GM18498 (cell line): ENCODE measurements at regions not wholly inside any gene's neighbourhood (a gene's known extent, or its start where the extent isn't known, plus 50 kb on each side); places are given as distances from the start of the nearest gene placed in this dataset.

Experiments
- ATAC-seq: cut with Tn5 transposase; IDR thresholded peaks from one replicate; pipeline ENCODE4 v1.9.1; 2021; ENCODE audit warnings: mild to moderate bottlenecking, moderate library complexity; ENCODE audit not compliant: unreplicated experiment

DNA sequence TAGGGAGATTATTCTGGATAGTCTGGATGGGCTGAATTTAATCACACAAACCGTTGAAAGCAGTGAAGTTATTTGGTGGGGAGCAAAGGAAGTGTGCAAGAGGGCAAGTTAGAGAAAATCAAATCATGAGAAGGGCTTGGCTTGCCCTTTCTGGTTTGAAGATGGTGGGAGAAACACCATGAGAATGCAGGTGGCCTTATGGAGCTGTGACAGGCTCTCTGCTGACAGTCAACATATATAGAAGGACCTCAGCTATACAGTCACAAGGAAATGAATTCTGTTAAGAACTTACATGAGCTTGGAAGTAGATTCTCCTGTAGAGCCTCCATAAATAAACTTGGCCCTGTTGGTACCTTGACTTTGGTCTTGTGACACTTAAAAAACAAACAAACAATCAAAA is 72.3 kb downstream of the GMNC start:
- ATAC-seq: no peak

DNA sequence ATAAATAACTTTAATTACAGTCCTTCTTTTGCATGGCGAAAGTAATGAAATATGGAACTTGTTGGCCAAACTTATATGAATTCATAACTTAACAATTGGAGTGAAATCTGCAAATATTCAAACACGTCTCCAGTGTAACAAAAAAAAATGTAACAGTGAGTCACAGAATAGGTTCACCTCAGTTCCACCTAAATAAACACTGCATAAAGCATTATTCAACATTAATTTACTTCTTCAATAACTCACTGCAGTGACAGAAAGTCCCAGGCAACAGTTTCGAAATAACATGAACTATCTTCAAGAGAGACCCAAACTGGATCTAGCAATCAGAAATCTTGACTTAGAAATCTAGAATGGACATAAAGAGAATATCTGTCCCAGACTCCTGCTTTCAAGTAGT is 75.6 kb downstream of the GMNC start:
- no peak for ATAC-seq

DNA sequence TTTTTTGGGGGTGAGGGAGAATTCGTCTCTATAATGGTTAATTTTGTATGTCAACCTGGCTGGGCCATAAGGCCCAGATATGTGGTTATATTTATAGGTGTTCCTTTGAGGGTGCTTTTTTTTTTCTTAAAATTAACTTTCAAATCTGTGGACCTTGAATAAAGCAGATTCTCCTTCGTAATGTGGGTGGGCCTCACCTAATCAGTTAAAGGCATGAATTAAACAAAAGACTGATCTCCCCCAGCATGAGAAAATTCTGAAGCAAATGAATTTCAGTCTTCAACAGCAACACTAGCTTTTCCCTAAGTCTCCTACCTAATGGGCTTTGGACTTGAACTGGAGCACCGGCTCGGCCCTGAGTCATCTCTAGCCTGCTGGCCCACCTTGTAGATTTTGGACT is 77.4 kb downstream of the GMNC start:
- no peak for ATAC-seq

DNA sequence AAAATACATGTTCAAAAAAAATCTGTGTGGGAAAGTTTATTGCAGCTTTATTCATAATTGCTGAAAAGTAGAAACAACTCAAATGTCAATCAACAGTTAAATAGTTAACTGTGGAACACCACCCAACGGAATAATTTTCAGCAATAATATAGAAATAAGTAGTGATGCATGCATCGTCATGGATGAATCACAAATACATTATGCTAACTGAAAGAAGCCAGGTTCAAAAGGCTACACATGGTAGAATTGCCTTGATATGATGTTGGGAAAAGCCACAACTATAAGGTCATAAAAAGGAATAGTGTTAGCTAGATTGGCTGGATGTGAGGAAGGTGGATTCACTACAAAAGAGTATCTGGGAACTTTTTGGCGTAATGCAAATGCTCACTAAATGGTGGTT is 82.0 kb downstream of the GMNC start:
- ATAC-seq: no peak

DNA sequence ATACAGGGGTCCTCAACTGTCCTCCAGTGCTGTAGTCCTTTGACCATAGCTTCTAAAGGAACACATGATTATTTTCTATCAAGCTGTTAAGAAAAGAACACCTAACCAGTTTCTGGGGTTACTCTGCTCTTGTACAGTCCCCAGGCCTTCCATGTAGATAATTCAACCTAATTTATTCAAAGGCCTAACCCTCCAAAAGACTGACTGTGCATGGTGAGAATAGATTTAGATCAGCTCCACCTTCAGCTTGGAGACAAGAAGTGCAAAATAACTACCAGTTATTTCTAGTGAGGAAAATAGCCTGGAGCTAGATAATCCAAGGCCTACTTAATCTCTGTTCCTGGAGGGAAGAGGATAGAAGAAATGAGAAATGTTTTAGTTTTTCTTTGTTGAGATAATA is 87.9 kb downstream of the GMNC start:
- ATAC-seq: no peak

DNA sequence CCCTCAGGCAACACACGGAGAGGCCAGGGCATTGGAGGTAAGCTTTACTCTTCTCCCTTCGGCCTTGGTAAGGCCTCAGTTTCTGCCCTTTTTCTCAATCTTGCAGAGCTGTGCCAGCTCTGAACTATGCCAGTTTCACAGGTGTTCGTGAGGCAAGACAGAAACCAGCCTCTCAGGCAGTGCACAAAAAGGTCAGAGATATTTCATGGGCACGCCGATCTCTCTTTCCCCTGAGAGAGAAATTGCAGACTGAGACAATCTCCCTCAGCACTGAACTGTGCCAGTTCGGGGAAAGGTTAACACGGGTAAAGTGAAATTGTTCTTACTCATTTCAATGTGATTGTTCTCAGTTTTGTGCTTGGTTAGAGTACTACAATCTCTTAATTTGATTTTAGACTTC is 88.5 kb downstream of the GMNC start:
- ATAC-seq: no peak

DNA sequence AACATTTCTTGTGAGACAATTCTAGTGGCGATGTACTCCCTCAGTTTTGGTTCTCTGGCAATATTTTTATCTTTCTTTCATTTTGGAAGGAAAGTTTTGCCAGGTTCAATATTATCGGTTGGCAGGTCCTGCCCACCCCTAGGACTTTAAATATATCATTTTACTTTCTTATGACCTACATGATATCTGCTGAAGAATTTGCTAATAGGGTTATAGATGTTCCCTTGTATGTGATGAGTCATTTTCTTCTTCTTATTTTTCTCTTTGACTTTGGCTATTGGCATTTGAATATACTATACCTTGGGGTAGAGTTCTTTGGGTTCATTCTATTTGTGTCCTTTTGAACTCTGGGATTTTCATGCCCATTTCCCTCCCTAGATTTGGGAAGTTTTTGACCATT is 89.7 kb downstream of the GMNC start:
- no peak for ATAC-seq

DNA sequence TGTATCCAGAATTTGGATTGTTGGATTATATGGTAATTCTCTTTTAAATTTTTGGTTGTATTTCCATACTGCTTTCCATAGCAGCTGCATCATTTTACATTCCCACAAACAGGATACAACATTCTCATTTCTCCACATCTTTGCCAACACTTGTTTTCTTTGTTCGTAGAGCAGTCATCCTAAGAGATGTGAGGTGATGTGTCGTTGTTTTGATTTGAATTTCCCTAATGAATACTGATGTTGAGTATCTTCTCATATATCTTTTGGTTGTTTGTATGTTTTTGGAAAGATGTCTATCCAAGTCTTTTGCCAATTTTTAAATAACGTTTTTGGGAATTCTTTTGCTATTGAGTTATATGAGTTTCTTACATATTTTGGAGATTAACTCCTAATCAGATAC is 93.6 kb downstream of the GMNC start:
- ATAC-seq: no peak

DNA sequence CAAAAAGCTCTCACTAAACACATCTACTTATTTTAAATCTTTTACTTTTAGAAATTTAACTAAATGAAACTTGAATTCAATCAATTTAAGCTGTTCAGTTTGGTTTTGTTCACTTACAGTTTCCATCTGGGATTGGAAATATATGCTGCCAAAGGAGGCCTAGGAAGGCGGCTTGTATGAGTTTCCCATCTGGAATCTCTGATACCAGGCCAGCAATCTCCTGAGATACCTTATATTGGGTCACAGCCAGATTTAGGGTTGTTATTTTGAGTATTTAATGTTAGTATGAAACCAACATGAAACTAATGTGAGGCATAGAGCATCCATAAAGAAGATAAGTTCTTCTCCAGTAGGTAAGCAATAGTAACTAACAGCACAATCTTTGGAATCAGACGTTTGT is 94.6 kb downstream of the GMNC start:
- no peak for ATAC-seq

DNA sequence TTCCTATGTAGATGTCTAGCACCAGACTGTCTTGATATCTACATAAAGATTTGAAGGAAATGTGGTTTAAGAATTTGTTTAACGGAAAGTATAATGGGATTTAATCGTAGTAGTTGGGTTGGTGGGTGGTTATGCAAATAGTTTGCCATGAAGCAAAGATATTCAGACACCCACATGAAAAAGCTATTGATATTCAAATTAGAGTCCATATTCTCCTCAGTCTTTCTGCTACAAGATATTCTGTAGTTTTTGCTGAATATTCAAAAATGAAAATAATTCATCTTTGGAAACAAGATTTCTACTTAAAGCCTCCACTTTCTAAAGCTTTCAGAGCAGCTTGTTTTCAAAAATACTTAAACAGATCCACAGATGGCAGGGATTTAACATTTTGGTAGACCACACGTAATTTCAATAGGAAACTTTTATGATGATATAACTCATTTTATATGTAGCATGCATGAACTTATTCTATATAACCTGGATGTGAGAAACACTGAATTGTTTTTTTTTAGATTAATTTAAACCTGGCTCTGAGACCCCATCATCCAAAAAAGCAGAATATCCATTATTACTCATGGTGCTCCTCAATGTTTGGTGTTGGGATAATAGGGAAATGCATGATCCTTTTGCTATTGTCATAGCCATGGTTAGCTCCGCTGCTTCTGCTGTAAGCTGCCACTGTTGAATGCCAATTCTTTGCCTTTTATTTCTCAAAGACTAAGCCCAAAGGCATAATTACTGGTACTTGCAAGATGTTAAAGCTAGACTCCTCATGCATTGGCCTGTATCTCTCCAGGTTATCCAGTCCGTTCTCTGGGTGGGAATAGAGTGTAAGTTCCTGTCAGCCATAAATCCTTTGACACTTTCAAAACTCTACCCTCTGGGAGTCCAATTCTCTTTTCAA is 98.0 kb downstream of the GMNC start:
- ATAC-seq: no peak

DNA sequence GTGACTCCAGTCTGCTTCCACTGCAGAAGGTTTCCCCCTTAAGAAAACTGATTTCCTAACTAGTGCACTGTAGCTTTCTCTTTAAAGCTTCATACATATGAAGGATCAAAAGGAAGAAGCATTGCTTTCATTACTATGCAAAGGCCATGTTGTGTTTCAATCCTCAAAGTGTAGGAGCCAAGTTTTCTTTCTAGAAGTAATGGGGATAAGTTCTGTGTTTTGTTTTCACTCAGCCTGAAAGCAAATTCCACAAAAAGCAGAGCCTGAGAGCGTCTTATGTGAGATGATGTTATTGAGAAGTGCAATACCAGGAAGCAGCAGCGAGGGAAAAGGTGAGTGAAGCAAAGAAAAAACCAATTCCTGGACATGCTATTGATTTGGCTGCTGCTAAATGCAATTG is 99.7 kb downstream of the GMNC start:
- no peak for ATAC-seq

DNA sequence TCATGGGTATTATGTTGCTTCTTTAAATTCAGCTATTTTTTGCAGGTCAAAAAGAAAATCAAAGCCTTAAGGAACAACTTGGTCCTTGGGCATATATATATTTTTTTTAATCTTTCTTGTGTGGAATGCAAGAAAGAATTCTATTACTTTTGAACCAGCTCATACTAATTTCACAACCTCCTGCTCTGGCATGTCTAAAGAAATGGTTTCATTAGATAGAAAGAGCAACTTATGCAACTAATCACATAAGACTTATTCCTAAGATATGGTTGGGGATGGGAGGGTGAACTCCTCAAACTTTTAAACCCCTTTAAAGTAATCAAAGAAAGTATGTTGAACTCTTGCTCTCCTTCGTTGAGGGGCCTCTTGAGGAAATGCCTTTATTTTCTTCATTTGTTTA is 114.9 kb downstream of the GMNC start:
- ATAC-seq: no peak

DNA sequence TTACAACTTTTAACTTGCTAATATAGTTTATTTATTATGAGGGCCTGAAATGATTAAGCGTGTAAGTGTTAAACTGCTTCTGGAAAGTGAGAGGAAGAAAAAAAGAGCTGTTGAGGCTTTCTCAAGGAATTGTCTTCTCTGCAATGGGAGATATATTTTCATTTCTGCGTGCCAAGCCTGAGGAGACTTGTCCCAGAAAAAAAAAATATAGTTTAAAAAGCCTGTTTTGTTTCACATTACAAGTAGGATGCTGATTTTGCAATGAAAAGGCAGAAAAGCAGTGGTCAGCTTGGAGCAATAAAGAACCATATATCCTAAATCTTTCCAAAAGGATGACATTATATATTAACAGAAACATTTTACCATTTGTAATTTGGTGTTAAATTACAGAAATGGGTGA is 115.5 kb downstream of the GMNC start:
- ATAC-seq: no peak

DNA sequence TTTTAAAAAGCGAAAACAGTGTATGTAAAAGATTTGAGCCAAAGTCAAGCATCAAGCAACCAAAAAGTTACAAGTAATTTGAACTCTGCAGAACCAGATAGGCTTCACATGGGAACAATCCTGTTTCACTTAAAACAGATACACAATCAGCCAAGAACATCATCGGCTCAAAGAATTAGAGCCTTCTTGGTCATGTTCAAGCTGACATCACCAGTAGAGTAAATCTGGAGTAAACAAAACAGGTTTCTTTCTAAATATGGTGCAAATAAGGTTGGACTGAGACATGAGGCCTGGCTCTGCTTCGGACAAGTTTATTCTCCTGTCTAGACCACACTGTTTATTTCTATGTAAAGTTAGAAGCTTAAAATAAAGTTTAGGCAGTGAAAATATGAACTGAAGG is 116.0 kb downstream of the GMNC start:
- ATAC-seq: no peak

DNA sequence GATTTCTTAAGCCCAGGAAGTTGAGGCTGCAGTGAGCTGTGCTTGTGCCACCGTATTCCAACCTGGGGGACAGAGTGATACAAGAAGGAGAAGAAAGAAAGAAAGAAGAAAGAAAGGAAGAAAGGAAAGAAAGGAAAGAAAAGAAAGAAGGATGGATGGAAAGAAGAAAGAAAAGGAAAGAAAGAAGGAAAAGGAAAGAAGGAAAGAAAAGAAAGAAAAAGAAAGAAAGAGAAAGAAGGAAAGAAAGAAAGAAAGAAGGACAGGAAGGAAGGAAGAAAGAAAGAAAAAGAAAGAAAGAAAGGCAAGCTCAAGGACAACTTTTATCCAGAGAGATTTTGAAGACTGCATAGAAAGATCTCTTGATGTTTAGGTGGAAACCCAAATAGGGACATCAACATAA is 120.7 kb downstream of the GMNC start:
- no peak for ATAC-seq

DNA sequence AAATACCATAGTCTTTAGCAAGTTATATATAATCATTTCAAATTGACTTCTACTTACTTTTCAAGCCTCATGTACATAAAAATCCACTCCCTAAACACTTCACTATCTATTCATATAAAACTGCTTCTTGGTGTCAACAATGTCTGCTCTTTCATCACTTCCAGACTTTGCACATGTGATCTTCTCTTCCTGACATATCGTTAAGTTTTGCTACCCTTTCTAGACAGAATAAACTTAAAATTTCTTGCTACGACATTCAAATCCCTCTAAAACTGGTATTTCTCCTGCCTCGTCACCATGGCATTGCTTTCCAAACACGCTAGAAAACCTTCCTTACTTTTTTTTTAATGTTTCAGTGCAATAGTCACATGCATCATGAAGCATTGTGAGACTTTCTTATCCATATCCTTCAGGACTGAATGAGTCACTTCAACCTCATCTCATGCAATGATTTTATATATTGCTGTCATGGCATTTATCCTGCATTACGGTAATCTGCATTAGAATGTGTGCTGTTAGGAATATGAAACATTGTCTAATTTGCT is 122.8 kb downstream of the GMNC start:
- ATAC-seq: no peak

DNA sequence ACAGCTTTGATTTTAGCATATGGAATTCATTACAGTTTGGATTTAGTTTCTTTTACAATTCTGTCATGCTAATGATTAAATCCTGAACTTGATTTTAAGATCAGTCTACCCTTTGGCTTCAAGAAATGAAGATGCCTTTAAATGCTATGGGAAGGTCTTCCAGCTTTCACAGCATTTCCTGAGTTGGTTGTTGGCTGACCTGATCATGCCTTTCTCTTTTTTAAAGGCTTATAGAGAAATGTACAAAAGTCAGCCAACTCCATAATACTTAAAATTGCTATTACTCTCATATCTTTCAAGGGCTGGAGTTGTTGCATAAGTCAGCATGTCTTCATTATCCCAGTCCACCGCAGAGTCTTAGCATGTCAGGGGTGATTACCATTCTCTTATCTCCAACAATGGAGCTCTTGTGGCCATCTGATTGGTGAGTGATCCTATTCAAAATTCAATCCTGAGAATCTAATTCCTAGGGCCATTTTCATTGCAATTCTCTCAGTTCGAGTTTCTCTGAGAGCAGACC is 123.8 kb downstream of the GMNC start:
- no peak for ATAC-seq

DNA sequence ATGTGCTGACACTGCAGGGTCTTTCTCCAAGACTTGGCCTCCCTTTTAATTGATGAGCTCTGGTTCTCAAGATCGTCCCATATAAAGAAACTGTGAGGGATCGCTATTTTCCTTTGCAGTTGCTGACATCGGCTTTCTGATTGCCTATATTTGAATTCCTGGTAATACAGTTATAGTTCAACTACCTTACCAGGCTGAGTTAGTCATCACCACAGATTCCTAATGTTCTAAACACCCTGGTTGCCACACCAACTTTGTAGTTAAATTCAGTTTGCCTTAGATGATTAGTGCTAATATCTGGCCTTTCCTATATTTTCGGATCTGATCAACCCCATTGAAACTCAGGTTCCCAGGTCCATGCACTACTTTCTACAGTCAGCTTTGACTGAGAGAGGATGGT is 125.0 kb downstream of the GMNC start:
- no peak for ATAC-seq

DNA sequence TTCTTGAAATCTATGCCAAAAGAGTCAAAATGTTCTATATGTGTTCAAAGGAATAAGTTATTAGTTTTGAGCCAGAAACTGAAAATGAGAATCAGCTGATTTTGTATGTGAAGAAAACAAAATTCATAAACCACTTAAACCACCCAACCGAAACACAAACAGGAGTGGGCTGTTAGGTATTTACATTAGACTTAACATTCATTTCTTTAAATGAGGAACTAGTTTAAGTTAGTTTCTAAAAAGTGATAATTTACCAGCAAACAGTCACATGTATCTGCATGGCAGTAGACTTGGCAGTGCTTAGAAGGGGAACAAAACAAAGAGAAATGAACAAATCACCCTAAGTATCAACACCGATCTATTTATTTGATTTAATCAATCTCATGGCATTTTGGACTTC is 128.0 kb downstream of the GMNC start:
- no peak for ATAC-seq

DNA sequence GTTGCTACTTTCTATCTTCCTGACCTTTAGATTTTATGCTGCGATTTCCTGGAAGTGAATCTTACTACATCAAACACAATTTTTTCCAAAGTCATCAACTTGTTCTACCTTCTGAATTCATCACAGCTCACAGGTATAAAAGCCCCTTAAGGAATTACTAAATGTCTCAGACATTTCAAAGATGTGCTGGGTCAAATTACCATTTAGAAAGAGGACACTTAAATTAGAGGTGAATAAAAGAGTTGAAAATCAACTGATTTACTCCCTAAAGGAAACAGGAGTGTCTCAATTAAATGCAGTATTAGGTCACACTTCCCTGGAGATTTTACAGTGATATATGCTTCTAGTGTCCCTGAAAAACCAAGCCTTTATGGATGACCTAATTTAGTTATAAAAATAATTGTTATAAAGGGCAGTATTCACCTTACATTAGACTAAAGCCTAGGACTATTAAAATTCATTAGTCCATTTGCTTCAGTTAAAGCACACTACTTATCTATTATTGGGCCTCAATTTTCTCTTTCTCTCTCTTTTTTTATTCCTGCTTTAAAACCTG is 128.8 kb downstream of the GMNC start:
- ATAC-seq: no peak

DNA sequence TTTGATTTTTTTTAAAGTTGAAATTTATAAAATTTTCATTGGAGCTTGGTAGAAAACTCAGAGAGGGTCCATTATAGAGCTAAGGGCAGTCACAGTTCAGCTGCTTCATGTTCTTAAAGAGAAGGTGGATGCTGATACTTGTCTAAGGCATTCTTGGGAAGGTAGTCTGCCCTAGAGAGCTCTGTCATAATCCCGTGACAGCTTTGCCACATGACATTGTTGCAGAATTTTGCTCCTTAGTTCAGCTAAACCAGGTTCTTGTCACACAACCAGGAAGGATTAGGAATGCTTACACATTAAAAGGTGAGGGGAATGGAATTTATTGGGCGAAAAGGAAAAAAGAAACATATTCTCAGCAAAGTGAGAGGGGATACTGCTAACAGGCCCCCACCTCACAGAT is 130.9 kb downstream of the GMNC start:
- ATAC-seq: no peak

DNA sequence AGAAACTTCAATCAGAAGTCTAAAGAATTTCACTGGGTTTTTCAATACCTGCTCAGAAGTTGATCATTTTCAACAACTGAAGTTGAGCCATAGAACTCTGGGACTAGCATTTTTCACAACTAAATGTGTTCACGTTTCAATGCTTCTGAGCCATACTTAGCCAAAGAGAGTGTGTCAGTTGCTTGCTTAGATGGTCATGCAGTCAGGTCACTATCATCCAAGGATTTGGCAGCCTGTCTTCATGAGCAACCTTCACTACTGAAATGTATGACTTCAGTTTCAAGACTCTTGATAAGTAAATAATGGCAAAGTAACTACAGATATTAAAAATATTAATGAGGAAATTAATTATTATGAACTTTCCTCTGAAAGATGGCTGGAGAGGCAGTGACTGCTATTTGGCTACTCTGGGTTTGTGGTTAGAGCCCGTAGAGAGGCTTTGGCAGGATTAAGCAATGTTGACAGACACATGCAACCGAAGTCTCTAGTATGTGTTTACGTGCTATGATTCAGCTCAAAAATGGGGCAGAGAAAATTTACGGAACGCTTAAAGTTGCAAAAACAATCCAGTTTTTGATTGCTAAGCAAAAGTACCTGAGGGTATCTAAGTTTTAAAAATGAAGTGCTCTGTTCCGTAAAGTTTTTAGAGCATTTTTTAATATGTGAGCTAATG is 133.8 kb downstream of the GMNC start:
- ATAC-seq: no peak
